H1 (cell line): ENCODE measurements at regions not wholly inside any gene's neighbourhood (a gene's known extent, or its start where the extent isn't known, plus 50 kb on each side); places are given as distances from the start of the nearest gene placed in this dataset.

Experiments used
- CTCF ChIA-PET: fragments of 300-600 bp; sonication (Branson Sonifier 250); formaldehyde crosslinking; loops from one replicate; lab custom pipeline; 2021; ENCODE audit not compliant: partially characterized antibody; lab: Charles Lee
- POLR2A ChIA-PET: fragments of 300-600 bp; sonication (Branson Sonifier 250); formaldehyde crosslinking; loops from one replicate; lab custom pipeline; 2021; ENCODE audit warnings: inconsistent platforms; ENCODE audit not compliant: partially characterized antibody; lab: Charles Lee
- DNase-seq, 2 experiments: peaks; one replicate each; pipeline versions ENCODE4 v3.0.0 to v3.0.0-alpha.2; 2010 to 2022; ENCODE audit warnings: low spot score in 2 of 2, low read depth in 1 of 2, mixed read lengths in 1 of 2
- FAIRE-seq: peaks from 2 replicates; lab custom pipeline; 2011; peaks lifted over from hg19 to GRCh38; lab: Jason Lieb, UNC
- H2AFZ ChIP-seq: 2 replicates; pipeline ENCODE4 v1.8.1; 2012; ENCODE audit warnings: low read length, inconsistent platforms
- H2AK5ac ChIP-seq: 2 replicates; pipeline ENCODE4 v1.6.1; 2013; ENCODE audit warnings: low read depth, low read length
- H2BK120ac ChIP-seq: replicated peaks from 2 replicates; pipeline ENCODE3; 2013; ENCODE audit warnings: low read depth, low read length, inconsistent platforms
- H2BK12ac ChIP-seq: 2 replicates; pipeline ENCODE4 v1.6.1; 2013; ENCODE audit warnings: low read depth, low read length
- H2BK15ac ChIP-seq: 2 replicates; pipeline ENCODE4 v1.6.1; 2013; ENCODE audit warnings: low read length
- H2BK20ac ChIP-seq: 2 replicates; pipeline ENCODE4 v1.6.1; 2013; ENCODE audit warnings: low read length
- H2BK5ac ChIP-seq: 2 replicates; pipeline ENCODE4 v1.6.1; 2013; ENCODE audit warnings: low read depth, low read length
- H3K14ac ChIP-seq: 2 replicates; pipeline ENCODE4 v1.6.1; 2013; ENCODE audit warnings: inconsistent platforms; ENCODE audit not compliant: insufficient read length
- H3K18ac ChIP-seq: 2 replicates; pipeline ENCODE4 v1.6.1; 2013; ENCODE audit warnings: low read length; ENCODE audit errors: extremely low read depth
- H3K23ac ChIP-seq: 2 replicates; pipeline ENCODE4 v1.6.1; 2013; ENCODE audit warnings: inconsistent platforms; ENCODE audit not compliant: insufficient read length
- H3K23me2 ChIP-seq: 2 replicates; pipeline ENCODE4 v1.6.1; 2013; ENCODE audit warnings: low read depth, low read length
- H3K27ac ChIP-seq: 2 replicates; pipeline ENCODE4 v1.6.1; 2011; ENCODE audit warnings: low read depth, low read length, inconsistent platforms
- H3K27me3 ChIP-seq, 4 experiments: replicated peaks in 1 of 4; 1 replicate in 1 of 4; 2 replicates in 3 of 4; pipeline versions ENCODE4 v1.6.1 to v1.8.1; 2011 to 2013; ENCODE audit warnings: low read length in 3 of 4, mild to moderate bottlenecking in 3 of 4, inconsistent platforms in 2 of 4, mixed read lengths in 2 of 4, moderate library complexity in 1 of 4; ENCODE audit not compliant: control insufficient read depth in 3 of 4, insufficient read depth in 3 of 4; ENCODE audit errors: extremely low read depth in 1 of 4
- H3K36me3 ChIP-seq, 4 experiments: 2 replicates each; pipeline versions ENCODE4 v1.6.1 to v1.8.1; 2011 to 2013; ENCODE audit warnings: mild to moderate bottlenecking in 4 of 4, low read length in 3 of 4, moderate library complexity in 2 of 4, control low read depth in 1 of 4, inconsistent platforms in 1 of 4; ENCODE audit not compliant: insufficient read depth in 4 of 4, control insufficient read depth in 2 of 4
- H3K4ac ChIP-seq: replicated peaks from 2 replicates; pipeline ENCODE3; 2013; ENCODE audit warnings: low read length, low read depth, mixed read lengths, inconsistent platforms; ENCODE audit not compliant: insufficient read length
- H3K4me1 ChIP-seq, 4 experiments: replicated peaks in 1 of 4; 1 replicate in 1 of 4; 2 replicates in 3 of 4; pipeline versions ENCODE4 v1.6.1 to v1.8.1; 2011 to 2013; ENCODE audit warnings: low read length in 3 of 4, inconsistent platforms in 2 of 4, mixed read lengths in 1 of 4; ENCODE audit not compliant: insufficient read depth in 4 of 4, control insufficient read depth in 3 of 4
- H3K4me2 ChIP-seq, 2 experiments: 2 replicates each; pipeline versions ENCODE4 v1.6.1 to v1.8.1; 2011 to 2013; ENCODE audit warnings: low read depth in 2 of 2, low read length in 2 of 2, control low read depth in 1 of 2, inconsistent platforms in 1 of 2, mild to moderate bottlenecking in 1 of 2; ENCODE audit not compliant: insufficient read depth in 1 of 2
- H3K4me3 ChIP-seq, 4 experiments: fragments of 200-600, 300-600 bp in 1 of 4; sonication (generic), shearing (Covaris generic), sonication (Bioruptor Twin) in 1 of 4; 2 replicates each; pipeline versions ENCODE4 v1.5.1 to v1.8.1; 2011 to 2016; ENCODE audit warnings: low read length in 4 of 4, low read depth in 3 of 4, control low read depth in 2 of 4, inconsistent platforms in 2 of 4, mild to moderate bottlenecking in 2 of 4, mixed read lengths in 1 of 4, moderate library complexity in 1 of 4; ENCODE audit not compliant: insufficient read depth in 2 of 4; ENCODE audit errors: extremely low read depth in 1 of 4
- H3K56ac ChIP-seq: replicated peaks from 2 replicates; pipeline ENCODE3; 2013; ENCODE audit warnings: low read depth, mild to moderate bottlenecking, mixed read lengths, low read length, inconsistent platforms; ENCODE audit not compliant: insufficient read length
- H3K79me1 ChIP-seq: 2 replicates; pipeline ENCODE4 v1.6.1; 2013; ENCODE audit warnings: low read depth, low read length, control low read depth
- H3K79me2 ChIP-seq, 2 experiments: 2 replicates each; pipeline versions ENCODE4 v1.6.1 to v1.8.1; 2012 to 2013; ENCODE audit warnings: low read length in 2 of 2, mild to moderate bottlenecking in 2 of 2, inconsistent platforms in 1 of 2; ENCODE audit not compliant: insufficient read depth in 2 of 2, control insufficient read depth in 1 of 2
- H3K9ac ChIP-seq, 4 experiments: replicated peaks in 1 of 4; 1 replicate in 1 of 4; 2 replicates in 3 of 4; pipeline versions ENCODE4 v1.6.1 to v1.8.1; 2011 to 2013; ENCODE audit warnings: low read depth in 3 of 4, low read length in 3 of 4, control low read depth in 2 of 4, mild to moderate bottlenecking in 2 of 4, moderate library complexity in 2 of 4, inconsistent platforms in 1 of 4; ENCODE audit errors: extremely low read depth in 1 of 4
- H3K9me3 ChIP-seq, 2 experiments: 2 replicates each; pipeline versions ENCODE4 v1.6.1 to v1.8.1; 2012 to 2013; ENCODE audit warnings: mild to moderate bottlenecking in 2 of 2, moderate library complexity in 2 of 2, control low read depth in 1 of 2, inconsistent platforms in 1 of 2, low read depth in 1 of 2, low read length in 1 of 2, mixed read lengths in 1 of 2; ENCODE audit not compliant: insufficient read depth in 2 of 2
- H4K20me1 ChIP-seq, 2 experiments: replicated peaks in 1 of 2; 2 replicates each; pipeline versions ENCODE3 to v1.8.1; 2011 to 2013; ENCODE audit warnings: inconsistent platforms in 2 of 2, low read length in 2 of 2, mild to moderate bottlenecking in 1 of 2; ENCODE audit not compliant: insufficient read depth in 2 of 2, control insufficient read depth in 1 of 2
- H4K5ac ChIP-seq: 2 replicates; pipeline ENCODE4 v1.6.1; 2013; ENCODE audit warnings: low read length, low read depth, mixed read lengths, inconsistent platforms; ENCODE audit not compliant: insufficient read length
- H4K8ac ChIP-seq: 2 replicates; pipeline ENCODE4 v1.8.0; 2013; ENCODE audit warnings: mild to moderate bottlenecking, moderate library complexity, low read length, inconsistent platforms; ENCODE audit not compliant: insufficient read depth; ENCODE audit errors: extremely low read depth
- H4K91ac ChIP-seq: replicated peaks from 2 replicates; pipeline ENCODE3; 2013; ENCODE audit warnings: low read length, mixed read lengths, inconsistent platforms; ENCODE audit not compliant: insufficient read length
- CHD2 ChIP-seq: IDR thresholded peaks from 2 replicates; pipeline ENCODE4 v1.6.1; 2012; ENCODE audit warnings: low read length, improper control_type of control experiment
- EZH2 ChIP-seq: fragments of 200-600 bp; sonication (generic); IDR thresholded peaks from 2 replicates; pipeline ENCODE4 v1.7.1; 2012; ENCODE audit warnings: low read depth, mild to moderate bottlenecking, moderate library complexity, low read length, inconsistent platforms; ENCODE audit not compliant: severe bottlenecking
- SP4 ChIP-seq: IDR thresholded peaks from 2 replicates; pipeline ENCODE4 v1.6.1; 2012; ENCODE audit warnings: low read length, inconsistent platforms
- TBP ChIP-seq: IDR thresholded peaks from 2 replicates; pipeline ENCODE4 v1.6.1; 2011; ENCODE audit warnings: low read depth, low read length, improper control_type of control experiment
- WGBS, 2 experiments: shearing (Covaris generic) in 1 of 2; methylation state at CpG; one replicate each; pipeline versions ENCODE4 v1.1.6 to v1.1.7; 2013 to 2015; ENCODE audit warnings: low lambda C conversion rate in 2 of 2, mixed read lengths in 2 of 2, inconsistent platforms in 1 of 2, low coverage in 1 of 2, missing lambda C conversion rate in 1 of 2; ENCODE audit not compliant: insufficient replicate concordance in 2 of 2, insufficient coverage in 1 of 2, insufficient read length in 1 of 2; ENCODE audit errors: extremely low coverage in 1 of 2, missing lambda C conversion rate in 1 of 2; 5-methylcytosine and 5-hydroxymethylcytosine counted together
- TF ChIP-seq, protein P1 (sequence below): IDR thresholded peaks from 2 replicates; pipeline ENCODE4 v1.6.1; 2012; ENCODE audit warnings: low read length, inconsistent platforms
- TF ChIP-seq, protein P2 (sequence below): IDR thresholded peaks from 2 replicates; pipeline ENCODE4 v1.6.1; 2011; ENCODE audit warnings: low read depth, mild to moderate bottlenecking, low read length; ENCODE audit not compliant: insufficient read depth

- Histone ChIP-seq H3K4me3 (no peak overlapping the region), H4K91ac (no peak overlapping the region), H3K23ac (no peak overlapping the region), H3K27me3 (no peaks in the 10 kb centered on the region), H3K36me3 (no peaks in the 10 kb centered on the region), H3K9ac (no peak overlapping the region), H3K9me3 (no peaks in the 10 kb centered on the region), H2BK20ac (no peak overlapping the region), H4K8ac (no peak overlapping the region), H3K18ac (no peak overlapping the region), H2BK5ac (no peak overlapping the region), H3K79me2 (no peaks in the 10 kb centered on the region), H3K14ac (no peak overlapping the region), H3K23me2 (no peaks in the 10 kb centered on the region), H3K4me1 (no peaks in the 10 kb centered on the region), H2BK12ac (no peak overlapping the region), H2AFZ (no peak overlapping the region), H4K20me1 (no peaks in the 10 kb centered on the region), H2BK120ac (no peak overlapping the region), H3K79me1 (no peaks in the 10 kb centered on the region), H3K27ac (no peak overlapping the region), H3K4ac (no peak overlapping the region), H4K5ac (no peak overlapping the region), H3K4me2 (no peak overlapping the region), H3K56ac (no peak overlapping the region), H2BK15ac (no peak overlapping the region), H2AK5ac (no peak overlapping the region)
- ChIA-PET POLR2A (no interaction called here), CTCF (no interaction called here)
- DNase-seq, result no peak
- WGBS, 2 experiments, result 85% methylated on average over 2 of the region's 2 CpGs; no CpG with 5 or more reads in 1 of the 2 experiments
- TF ChIP-seq, protein P1, sequence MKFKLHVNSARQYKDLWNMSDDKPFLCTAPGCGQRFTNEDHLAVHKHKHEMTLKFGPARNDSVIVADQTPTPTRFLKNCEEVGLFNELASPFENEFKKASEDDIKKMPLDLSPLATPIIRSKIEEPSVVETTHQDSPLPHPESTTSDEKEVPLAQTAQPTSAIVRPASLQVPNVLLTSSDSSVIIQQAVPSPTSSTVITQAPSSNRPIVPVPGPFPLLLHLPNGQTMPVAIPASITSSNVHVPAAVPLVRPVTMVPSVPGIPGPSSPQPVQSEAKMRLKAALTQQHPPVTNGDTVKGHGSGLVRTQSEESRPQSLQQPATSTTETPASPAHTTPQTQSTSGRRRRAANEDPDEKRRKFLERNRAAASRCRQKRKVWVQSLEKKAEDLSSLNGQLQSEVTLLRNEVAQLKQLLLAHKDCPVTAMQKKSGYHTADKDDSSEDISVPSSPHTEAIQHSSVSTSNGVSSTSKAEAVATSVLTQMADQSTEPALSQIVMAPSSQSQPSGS, result no peak
- no peak for TF ChIP-seq SP4
- no peak for TF ChIP-seq EZH2
- TF ChIP-seq, protein P2, sequence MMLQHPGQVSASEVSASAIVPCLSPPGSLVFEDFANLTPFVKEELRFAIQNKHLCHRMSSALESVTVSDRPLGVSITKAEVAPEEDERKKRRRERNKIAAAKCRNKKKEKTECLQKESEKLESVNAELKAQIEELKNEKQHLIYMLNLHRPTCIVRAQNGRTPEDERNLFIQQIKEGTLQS, result no peak
- TF ChIP-seq CHD2, result no peak
- TF ChIP-seq TBP, result no peak
- FAIRE-seq, result no peak
Measured at GRCh38 chr4:129917651-129918050, 821.7 kb downstream of the C4orf33 start.
